Adrenal gland (tissue), 5 donors: ENCODE measurements at regions not wholly inside any gene's neighbourhood (a gene's known extent, or its start where the extent isn't known, plus 50 kb on each side); places are given as distances from the start of the nearest gene placed in this dataset.
"Not testable (repeated sequence)": the region's sequence is repeated elsewhere in the genome, so short reads cannot be mapped to it uniquely, and the experiment has no call there.

Source experiments
- CTCF ChIP-seq, 6 experiments: fragments of 450-650 bp in 4 of 6; fragments of 200-600 bp in 2 of 6; sonication (generic) in 1 of 6; IDR thresholded peaks; 1 replicate in 5 of 6; 2 replicates in 1 of 6; pipeline versions ENCODE4 v1.5.1 to v1.8.0; 2016 to 2021; ENCODE audit warnings: antibody characterized with exemption in 6 of 6, mild to moderate bottlenecking in 2 of 6, moderate library complexity in 1 of 6
- POLR2A ChIP-seq, 2 donors: fragments of 450-650 bp; IDR thresholded peaks; one replicate each; pipeline ENCODE4 v1.6.1; 2017; ENCODE audit warnings: antibody characterized with exemption in 2 of 2, mild to moderate bottlenecking in 2 of 2, moderate library complexity in 1 of 2
- donor health status: DM: no; HTN: no; CAD: no.

DNA sequence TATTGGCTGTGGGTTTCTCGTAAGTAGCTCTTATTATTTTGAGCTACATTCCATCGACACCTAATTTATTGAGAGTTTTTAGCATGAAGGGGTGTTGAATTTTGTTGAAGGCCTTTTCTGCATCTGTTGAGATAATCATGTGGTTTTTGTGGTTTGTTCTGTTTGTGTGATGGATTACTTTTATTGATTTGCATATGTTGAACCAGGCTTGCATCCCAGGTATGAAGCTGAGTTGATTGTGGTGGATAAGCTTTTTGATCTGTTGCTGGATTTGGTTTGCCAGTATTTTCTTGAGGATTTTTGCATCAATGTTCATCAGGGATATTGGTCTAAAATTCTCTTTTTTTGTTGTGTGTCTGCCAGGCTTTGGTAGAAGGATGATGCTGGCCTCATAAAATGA is 301.5 kb downstream of the BCKDHB start:
- TF ChIP-seq CTCF, POLR2A (IDR thresholded peaks at IDR 0.05): not testable (repeated sequence)
